ENCODE measurements at regions not wholly inside any gene's neighbourhood (a gene's known extent, or its start where the extent isn't known, plus 50 kb on each side); places are given as distances from the start of the nearest gene placed in this dataset.

DNA sequence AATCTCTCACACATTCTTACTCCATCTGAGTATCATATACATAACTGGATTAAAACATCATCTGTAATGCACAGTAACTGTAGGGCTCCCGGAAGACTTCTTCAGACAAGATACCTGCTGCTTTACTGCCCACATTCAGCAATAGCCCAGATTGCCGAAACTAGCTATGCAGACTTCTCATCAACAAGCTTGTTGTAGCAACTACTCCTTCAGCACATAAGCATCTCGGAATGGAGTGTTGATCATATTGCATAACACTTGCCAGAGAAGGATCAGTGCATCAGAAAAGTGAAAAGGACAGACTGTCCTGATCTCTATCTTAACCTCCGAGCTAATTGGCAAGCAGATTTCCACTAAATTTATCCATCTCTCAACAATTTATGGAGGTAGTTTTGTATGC, 354.6 kb upstream of the C1orf87 start:
- no peak overlapping the region for H3K4me3 ChIP-seq (ENCODE audit: low read depth in 1 of 3, low read length in 3 of 3)
- H3K4me1 ChIP-seq (ENCODE audit: control insufficient read depth in 4 of 4, insufficient read depth in 4 of 4, low read length in 3 of 4): no peaks in the 10 kb centered on the region
- no peak for DNase-seq (ENCODE audit: low spot score)
- 79% methylated on average over 4 of the region's 4 CpGs for WGBS
- no peak overlapping the region for H3K9ac ChIP-seq (ENCODE audit: low read depth in 1 of 2, low read length in 2 of 2)
- no peak overlapping the region for H3K27ac ChIP-seq (ENCODE audit: low read depth in 1 of 2, low read length in 2 of 2)
- TF ChIP-seq RXRA (IDR thresholded peaks at IDR 0.05) (no peak), NR2F2 (IDR thresholded peaks at IDR 0.05) (no peak), REST (IDR thresholded peaks at IDR 0.05) (no peak), SP1 (IDR thresholded peaks at IDR 0.05) (no peak), EGR1 (IDR thresholded peaks at IDR 0.05; ENCODE audit: low read depth in 2 of 2) (no peak), ZBTB33 (IDR thresholded peaks at IDR 0.05) (no peak), ATF3 (IDR thresholded peaks at IDR 0.05) (no peak), TAF1 (conservative IDR thresholded peaks at IDR 0.05) (no peak), HNF4G (IDR thresholded peaks at IDR 0.05) (no peak), HNF4A (conservative IDR thresholded peaks at IDR 0.05) (no peak), RAD21 (IDR thresholded peaks at IDR 0.05) (no peak), FOXA2 (IDR thresholded peaks at IDR 0.05) (no peak), CTCF (IDR thresholded peaks at IDR 0.05; ENCODE audit: low read depth, low read length, missing input control) (no peak), YY1 (IDR thresholded peaks at IDR 0.05) (no peak), MAX (IDR thresholded peaks at IDR 0.05) (no peak), JUND (IDR thresholded peaks at IDR 0.05) (no peak), GABPA (IDR thresholded peaks at IDR 0.05 in 1 of 2, conservative IDR thresholded peaks at IDR 0.05 in 1 of 2) (no peak), FOXA1 (IDR thresholded peaks at IDR 0.05) (no peak)
- H3K36me3 ChIP-seq (ENCODE audit: control insufficient read depth in 4 of 4, insufficient read depth in 3 of 4, low read depth in 1 of 4, low read length in 3 of 4): no peaks in the 10 kb centered on the region
- H3K27me3 ChIP-seq (ENCODE audit: control insufficient read depth in 4 of 4, insufficient read depth in 4 of 4, low read length in 3 of 4): no peaks in the 10 kb centered on the region
- no peaks in the 10 kb centered on the region for H3K9me3 ChIP-seq (ENCODE audit: control insufficient read depth in 4 of 4, low read length in 3 of 4)
